Breast epithelium (tissue), 4 donors: ENCODE measurements at regions not wholly inside any gene's neighbourhood (a gene's known extent, or its start where the extent isn't known, plus 50 kb on each side); places are given as distances from the start of the nearest gene placed in this dataset.

Experiments used
- DNase-seq, 2 donors: peaks; one replicate each; pipeline ENCODE4 v3.0.0-alpha.2; 2019; ENCODE audit warnings: low spot score in 2 of 2
- H3K27ac ChIP-seq, 2 donors: fragments of 200-600 bp; sonication (generic) in 1 of 2; one replicate each; pipeline ENCODE4 v1.5.1; 2016 to 2019; ENCODE audit warnings: mild to moderate bottlenecking in 1 of 2
- H3K27me3 ChIP-seq, 2 donors: fragments of 200-600 bp; sonication (generic) in 1 of 2; one replicate each; pipeline versions ENCODE4 v1.5.1 to v1.6.0; 2017 to 2019; ENCODE audit warnings: control low read depth in 1 of 2, mild to moderate bottlenecking in 1 of 2
- H3K36me3 ChIP-seq: fragments of 200-600 bp; one replicate; pipeline ENCODE4 v1.5.1; 2019
- H3K4me1 ChIP-seq, 2 donors: fragments of 200-600 bp; sonication (generic); one replicate each; pipeline ENCODE4 v1.5.1; 2016 to 2019; ENCODE audit warnings: control low read depth in 1 of 2
- H3K4me3 ChIP-seq, 3 donors: fragments of 200-600 bp; sonication (generic); 1 replicate in 2 of 3; 2 replicates in 1 of 3; pipeline ENCODE4 v1.5.1; 2016 to 2019; ENCODE audit warnings: mild to moderate bottlenecking in 3 of 3, moderate library complexity in 2 of 3
- H3K9me3 ChIP-seq, 2 donors: fragments of 200-600 bp; sonication (generic) in 1 of 2; one replicate each; pipeline ENCODE4 v1.5.1; 2016 to 2019; ENCODE audit warnings: control low read depth in 1 of 2
- POLR2A ChIP-seq: fragments of 450-650 bp; IDR thresholded peaks from one replicate; pipeline ENCODE4 v1.6.1; 2016; ENCODE audit warnings: antibody characterized with exemption, mild to moderate bottlenecking, moderate library complexity
- POLR2AphosphoS5 ChIP-seq, 3 donors: sonication (generic); formaldehyde crosslinking; IDR thresholded peaks; one replicate each; pipeline ENCODE4 v1.6.1; 2017; ENCODE audit warnings: antibody characterized with exemption in 3 of 3
- intact Hi-C: fragments of 100-400 bp; cut with DNase I; formaldehyde crosslinking; loops from one replicate; pipeline ENCODE4 v1.15.1; 2023; ENCODE audit warnings: low total_unique reads
- TF ChIP-seq, protein P1 (sequence below), 3 donors: fragments of 450-650 bp; IDR thresholded peaks; one replicate each; pipeline ENCODE4 v1.5.1; 2016 to 2017; ENCODE audit warnings: antibody characterized with exemption in 3 of 3, mild to moderate bottlenecking in 3 of 3, moderate library complexity in 3 of 3

DNA sequence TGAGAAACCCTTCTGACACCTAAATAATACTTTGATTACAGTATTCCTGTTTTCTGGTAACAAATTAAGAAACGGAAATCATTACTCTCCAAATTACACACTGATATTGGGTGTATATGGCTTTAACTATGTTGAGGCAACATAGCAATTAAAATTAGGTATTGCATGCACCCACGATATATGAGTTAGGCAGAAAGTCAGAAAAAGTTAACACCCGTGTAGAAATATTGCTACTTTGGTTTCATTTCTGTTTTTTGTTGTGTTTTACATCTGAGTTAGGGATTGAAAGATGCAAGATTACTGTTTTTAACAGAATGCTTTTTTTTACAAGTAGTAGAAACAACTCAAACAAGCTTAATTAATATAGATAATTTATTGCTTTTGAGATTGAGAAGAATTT lies 327.8 kb downstream of the GBE1 start:
- H3K27ac ChIP-seq = no peak overlapping the region
- no peaks in the 10 kb centered on the region for H3K9me3 ChIP-seq
- intact Hi-C loops = no loop called here
- H3K36me3 ChIP-seq = no peaks in the 10 kb centered on the region
- no peaks in the 10 kb centered on the region for H3K4me1 ChIP-seq
- no peaks in the 10 kb centered on the region for H3K27me3 ChIP-seq
- H3K4me3 ChIP-seq = no peak overlapping the region
- no peak for TF ChIP-seq POLR2A
- TF ChIP-seq POLR2AphosphoS5 (IDR thresholded peaks at IDR 0.05) = no peak
- DNase-seq = no peak

DNA sequence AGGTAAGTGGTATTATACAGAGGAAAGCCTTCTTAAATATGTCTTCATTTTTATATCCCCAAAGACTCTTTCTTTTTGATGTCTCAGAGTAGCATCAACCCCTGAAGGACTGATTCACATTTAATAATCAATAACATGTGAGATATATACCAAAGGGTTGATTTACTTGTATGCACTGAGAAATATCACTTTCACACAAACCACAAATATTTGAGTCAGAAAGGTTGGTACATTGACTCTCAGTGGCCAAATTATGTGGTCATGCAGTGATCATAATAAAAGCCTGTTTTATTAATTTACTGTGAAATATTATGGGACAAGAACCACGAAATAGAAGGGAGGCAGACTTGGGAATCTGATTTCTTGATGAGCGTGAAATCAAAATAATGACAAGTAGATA lies 329.0 kb downstream of the GBE1 start:
- no peaks in the 10 kb centered on the region for H3K4me1 ChIP-seq
- no peaks in the 10 kb centered on the region for H3K9me3 ChIP-seq
- H3K27me3 ChIP-seq = no peaks in the 10 kb centered on the region
- H3K4me3 ChIP-seq = no peak overlapping the region
- TF ChIP-seq POLR2AphosphoS5 (IDR thresholded peaks at IDR 0.05) = no peak
- TF ChIP-seq, protein P1, sequence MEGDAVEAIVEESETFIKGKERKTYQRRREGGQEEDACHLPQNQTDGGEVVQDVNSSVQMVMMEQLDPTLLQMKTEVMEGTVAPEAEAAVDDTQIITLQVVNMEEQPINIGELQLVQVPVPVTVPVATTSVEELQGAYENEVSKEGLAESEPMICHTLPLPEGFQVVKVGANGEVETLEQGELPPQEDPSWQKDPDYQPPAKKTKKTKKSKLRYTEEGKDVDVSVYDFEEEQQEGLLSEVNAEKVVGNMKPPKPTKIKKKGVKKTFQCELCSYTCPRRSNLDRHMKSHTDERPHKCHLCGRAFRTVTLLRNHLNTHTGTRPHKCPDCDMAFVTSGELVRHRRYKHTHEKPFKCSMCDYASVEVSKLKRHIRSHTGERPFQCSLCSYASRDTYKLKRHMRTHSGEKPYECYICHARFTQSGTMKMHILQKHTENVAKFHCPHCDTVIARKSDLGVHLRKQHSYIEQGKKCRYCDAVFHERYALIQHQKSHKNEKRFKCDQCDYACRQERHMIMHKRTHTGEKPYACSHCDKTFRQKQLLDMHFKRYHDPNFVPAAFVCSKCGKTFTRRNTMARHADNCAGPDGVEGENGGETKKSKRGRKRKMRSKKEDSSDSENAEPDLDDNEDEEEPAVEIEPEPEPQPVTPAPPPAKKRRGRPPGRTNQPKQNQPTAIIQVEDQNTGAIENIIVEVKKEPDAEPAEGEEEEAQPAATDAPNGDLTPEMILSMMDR (IDR thresholded peaks at IDR 0.05) = no peak
- TF ChIP-seq POLR2A = no peak
- no peak overlapping the region for H3K27ac ChIP-seq
- H3K36me3 ChIP-seq = no peaks in the 10 kb centered on the region
- intact Hi-C loops = no loop called here
- DNase-seq = no peak

DNA sequence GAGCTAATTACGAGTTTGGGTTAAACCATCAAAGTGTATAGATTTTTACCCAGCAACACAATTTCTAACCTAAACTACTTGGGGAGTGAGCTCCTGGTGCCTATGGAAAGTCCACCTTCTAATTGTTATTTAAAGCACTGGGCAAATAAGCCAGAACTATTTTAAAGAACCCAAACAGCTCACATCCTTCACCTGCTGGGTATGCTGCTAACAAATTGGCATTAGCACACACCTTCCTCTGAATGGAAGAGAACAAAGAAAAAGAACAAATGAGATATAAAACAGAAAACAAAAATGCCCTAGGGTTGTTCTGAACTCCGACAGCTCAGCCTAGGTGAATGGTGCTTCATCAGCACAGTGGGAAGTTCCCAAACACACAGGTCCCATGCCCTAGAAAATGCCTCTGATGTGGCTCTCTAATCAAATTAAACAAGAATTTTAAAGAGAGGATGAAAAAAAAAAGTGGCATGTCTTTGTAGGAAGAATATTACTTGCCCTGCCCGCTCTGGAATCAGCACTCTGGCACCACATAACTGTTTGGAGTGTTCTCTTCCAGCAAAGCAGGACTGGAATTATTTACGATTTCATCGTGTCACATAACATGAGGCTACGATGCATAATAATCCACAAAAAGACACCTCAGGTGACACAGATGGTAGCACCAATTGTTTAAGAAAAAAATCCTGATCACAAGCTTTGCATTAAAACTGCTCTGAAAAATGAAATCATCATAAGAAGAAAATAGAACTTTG lies 334.4 kb downstream of the GBE1 start:
- Histone ChIP-seq H3K36me3 (no peaks in the 10 kb centered on the region), H3K27me3 (no peaks in the 10 kb centered on the region), H3K9me3 (no peaks in the 10 kb centered on the region), H3K4me3 (no peak overlapping the region), H3K27ac (no peak overlapping the region), H3K4me1 (no peaks in the 10 kb centered on the region)
- TF ChIP-seq POLR2A = no peak
- no peak for TF ChIP-seq POLR2AphosphoS5 (IDR thresholded peaks at IDR 0.05)
- TF ChIP-seq, protein P1 (IDR thresholded peaks at IDR 0.05) = no peak
- intact Hi-C loops = no loop called here
- no peak for DNase-seq

DNA sequence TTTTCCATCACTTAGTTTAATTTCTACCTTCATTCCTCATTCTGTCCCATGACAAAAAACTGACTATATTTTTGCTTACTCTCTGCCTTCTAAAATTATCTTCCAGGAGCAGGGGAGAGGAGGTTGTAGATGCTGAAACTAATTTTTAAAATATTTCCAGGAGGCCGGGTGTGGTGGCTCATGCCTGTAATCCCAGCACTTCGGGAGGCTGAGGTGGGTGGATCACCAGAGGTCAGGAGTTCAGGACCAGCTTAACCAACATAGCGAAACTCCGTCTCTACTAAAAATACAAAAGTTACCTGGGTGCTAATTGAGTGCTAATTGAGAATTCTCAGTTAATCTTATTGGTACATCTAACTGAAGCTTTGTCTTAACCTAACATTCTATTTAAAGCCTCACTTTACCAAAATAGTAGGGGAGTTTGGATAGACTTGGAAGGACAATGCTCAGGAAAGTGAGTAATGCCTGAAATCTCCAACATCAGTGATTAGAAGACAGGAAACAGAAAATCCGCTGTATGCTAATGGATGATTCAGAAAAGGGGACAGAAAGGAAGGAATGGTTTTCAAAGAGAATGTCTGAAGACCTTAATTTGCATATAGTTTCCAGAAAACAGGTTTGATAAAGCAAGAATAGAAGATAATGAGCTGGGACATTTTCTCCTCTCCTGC lies 336.1 kb downstream of the GBE1 start:
- no peaks in the 10 kb centered on the region for H3K27me3 ChIP-seq
- H3K4me3 ChIP-seq = no peak overlapping the region
- no peaks in the 10 kb centered on the region for H3K9me3 ChIP-seq
- H3K27ac ChIP-seq = no peak overlapping the region
- DNase-seq = no peak
- no peak for TF ChIP-seq POLR2A
- TF ChIP-seq POLR2AphosphoS5 (IDR thresholded peaks at IDR 0.05) = no peak
- TF ChIP-seq, protein P1 (IDR thresholded peaks at IDR 0.05) = no peak
- intact Hi-C loops = no loop called here
- H3K36me3 ChIP-seq = no peaks in the 10 kb centered on the region
- H3K4me1 ChIP-seq = no peaks in the 10 kb centered on the region

DNA sequence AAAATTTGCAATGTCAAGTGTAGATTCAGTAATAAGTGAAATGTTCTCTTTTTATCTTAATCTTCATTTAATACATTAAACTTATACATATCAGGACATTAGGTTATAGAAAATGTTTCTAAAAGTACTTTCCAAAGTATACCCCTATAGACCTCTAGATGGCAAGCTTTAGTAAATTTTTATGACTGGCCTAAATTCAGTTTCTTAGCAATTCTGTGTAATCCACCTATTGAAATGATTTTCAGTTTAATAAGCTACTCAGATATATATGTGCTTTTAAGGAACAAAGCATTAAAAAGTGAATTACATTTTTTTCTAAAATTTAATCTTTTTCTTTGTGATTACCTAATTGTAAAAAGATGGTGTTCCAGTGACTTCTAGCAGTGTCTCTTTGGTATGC lies 342.2 kb downstream of the GBE1 start:
- Histone ChIP-seq H3K27ac (no peak overlapping the region), H3K27me3 (no peaks in the 10 kb centered on the region), H3K9me3 (no peaks in the 10 kb centered on the region), H3K36me3 (no peaks in the 10 kb centered on the region), H3K4me1 (no peaks in the 10 kb centered on the region), H3K4me3 (no peak overlapping the region)
- intact Hi-C loops = no loop called here
- no peak for DNase-seq
- TF ChIP-seq, protein P1 (IDR thresholded peaks at IDR 0.05) = no peak
- TF ChIP-seq POLR2A (no peak), POLR2AphosphoS5 (IDR thresholded peaks at IDR 0.05) (no peak)
